GM19324 (cell line): ENCODE measurements at regions not wholly inside any gene's neighbourhood (a gene's known extent, or its start where the extent isn't known, plus 50 kb on each side); places are given as distances from the start of the nearest gene placed in this dataset.
"Not testable (repeated sequence)": the region's sequence is repeated elsewhere in the genome, so short reads cannot be mapped to it uniquely, and the experiment has no call there.

Experiments
- ATAC-seq: cut with Tn5 transposase; IDR thresholded peaks from one replicate; pipeline ENCODE4 v1.9.1; 2021; ENCODE audit warnings: mild to moderate bottlenecking, moderate library complexity; ENCODE audit not compliant: unreplicated experiment, low FRiP score

DNA sequence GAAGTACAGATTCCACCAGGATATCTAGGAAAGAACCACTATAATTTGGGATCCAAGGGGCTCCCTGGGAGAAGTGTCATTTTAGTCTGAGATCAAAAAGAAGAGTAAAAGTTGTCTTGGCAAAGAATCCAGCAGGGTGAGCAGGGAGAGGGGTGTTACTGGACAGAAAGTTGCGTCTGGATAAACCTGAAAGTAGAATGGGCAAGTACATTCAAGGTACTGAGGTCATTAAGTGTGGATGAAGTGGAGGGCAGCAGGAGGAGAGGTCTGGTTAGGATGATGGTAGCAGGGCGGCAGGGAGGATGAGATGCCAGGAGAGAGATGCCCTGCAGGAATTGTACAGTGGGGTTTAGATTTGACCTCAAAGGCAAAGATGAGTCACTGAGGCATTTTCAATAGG lies 253.3 kb downstream of the KLF13 start:
- ATAC-seq: no peak

DNA sequence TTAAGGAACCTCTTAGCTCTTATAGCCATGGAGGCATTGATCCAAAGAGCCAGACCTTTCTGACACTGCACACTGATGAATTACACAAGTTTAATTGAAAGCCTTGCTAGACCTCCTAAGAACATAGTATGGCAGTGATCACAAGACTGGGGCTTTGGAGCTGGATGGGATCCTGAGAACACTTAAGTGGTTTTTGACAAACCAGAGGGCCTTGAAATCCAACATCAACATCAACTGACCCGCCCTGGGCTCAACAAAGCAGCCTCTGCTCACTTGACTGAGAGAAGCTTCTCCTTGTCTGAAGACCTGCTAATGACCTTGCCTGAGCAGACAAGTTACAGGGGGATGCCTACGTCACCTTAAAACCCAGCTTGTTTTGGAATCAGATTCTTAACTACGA lies 257.6 kb downstream of the KLF13 start:
- ATAC-seq: no peak

DNA sequence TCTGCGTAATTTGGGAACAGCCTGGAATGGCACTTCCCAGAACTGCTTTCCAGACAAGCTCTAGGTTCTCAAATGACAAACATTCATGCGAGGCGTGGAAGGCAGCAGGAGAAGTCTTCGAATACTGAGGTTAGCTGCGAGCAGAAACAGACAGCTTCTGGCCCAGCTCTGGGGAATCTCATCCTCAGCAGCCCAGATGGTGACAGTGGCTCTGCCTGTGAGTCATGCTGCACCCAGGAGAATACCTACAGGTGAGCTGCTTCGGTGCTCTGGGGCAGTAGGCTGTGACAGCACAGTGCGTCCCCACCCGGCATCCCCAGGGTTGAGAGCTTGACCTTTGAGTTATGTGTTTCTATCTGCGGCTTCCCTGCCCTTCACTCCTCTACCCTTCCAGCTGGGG lies 258.6 kb downstream of the KLF13 start:
- ATAC-seq: no peak

DNA sequence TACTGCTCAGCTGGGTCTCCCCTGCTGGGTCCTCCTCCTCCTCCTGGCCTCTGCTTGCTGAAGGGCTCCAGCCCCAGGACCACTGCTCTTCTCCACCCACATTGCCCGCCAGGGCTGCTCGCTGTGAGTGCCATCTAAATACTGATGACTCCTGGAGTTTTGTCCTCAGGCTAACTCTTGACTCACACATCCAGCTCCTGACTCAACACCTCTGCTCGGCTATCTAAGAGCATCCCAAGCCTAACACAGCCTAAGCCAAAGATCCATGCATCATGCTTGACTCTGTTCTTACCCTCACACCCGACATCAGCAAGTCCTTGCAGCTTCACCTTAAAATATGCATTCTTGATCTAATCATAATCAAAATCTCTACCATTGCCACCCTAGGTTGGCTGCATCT lies 260.2 kb downstream of the KLF13 start:
- ATAC-seq: no peak

DNA sequence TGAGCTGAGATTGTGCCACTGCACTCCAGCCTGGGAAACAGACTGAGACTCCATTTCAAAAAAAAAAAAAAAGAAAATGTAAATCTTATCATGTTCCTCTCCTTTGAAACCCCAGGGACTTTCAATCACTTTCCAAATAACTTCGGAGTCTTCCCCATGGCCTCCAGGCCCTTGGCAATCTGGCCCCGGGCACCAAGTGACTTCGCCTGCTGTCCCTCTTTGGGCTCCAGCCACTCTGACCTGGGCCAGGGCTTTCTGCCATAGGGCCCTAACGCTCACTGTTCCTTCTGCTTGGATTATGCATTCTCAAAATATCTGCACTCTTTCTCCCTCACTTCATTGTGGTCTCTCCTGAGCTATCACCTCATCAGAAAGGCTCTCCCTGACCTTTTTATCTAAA lies 260.9 kb downstream of the KLF13 start:
- ATAC-seq: no peak

DNA sequence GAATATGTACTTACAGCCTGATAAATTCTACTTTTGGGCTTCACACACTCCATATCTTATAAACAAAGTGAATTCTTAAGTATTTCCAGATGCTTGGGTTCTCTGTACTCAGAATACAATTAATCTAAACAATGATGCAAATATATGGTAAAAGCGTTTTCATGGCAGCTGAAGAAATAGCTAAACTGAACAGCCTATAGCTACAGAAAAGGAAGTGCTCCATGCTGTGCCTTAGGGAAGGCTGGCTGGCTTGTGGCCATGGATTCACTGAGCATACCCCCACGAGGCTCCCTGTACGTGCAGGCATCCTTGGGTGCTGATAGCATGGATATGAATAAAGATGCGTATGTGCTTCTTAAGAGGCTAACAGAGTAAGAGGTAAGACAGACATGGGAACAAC lies 264.0 kb downstream of the KLF13 start:
- no peak for ATAC-seq

DNA sequence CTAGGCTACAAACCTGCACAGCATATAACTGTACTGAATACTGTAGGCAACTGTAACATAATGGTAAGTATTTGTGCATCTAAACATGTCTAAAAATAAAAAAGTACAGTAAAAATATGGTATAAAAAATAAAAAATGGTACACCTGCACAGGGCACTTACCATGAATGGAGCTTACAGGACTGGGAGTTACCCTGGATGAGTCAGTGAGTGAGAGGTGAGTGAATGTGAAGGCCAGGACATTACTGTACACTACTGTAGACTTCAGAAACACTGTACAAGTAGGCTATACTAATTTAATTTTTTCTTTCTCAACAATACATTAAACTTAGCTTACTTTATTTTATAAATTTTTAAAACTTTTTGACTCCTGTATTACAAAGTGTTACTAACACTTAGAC lies 265.3 kb downstream of the KLF13 start:
- no peak for ATAC-seq

DNA sequence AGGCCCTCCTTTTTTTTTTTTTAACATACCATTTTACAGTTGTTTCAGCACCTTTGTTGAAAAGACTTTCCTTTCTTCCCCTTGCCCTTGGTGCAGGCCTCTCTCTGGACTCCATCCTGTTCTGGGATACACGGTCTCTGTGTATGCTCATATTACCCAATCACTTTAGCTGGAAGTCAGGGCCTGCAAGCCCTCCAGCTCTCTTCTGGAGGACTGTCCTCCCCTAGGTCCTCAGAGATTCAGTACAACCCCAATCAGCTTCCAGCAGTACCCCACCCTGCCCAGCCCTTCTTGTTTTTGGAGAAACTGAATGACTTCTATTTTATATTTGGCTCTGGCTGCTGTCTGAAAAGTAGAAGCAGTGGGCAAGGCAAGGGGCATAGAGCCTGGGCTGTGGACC lies 270.8 kb downstream of the KLF13 start:
- no peak for ATAC-seq

DNA sequence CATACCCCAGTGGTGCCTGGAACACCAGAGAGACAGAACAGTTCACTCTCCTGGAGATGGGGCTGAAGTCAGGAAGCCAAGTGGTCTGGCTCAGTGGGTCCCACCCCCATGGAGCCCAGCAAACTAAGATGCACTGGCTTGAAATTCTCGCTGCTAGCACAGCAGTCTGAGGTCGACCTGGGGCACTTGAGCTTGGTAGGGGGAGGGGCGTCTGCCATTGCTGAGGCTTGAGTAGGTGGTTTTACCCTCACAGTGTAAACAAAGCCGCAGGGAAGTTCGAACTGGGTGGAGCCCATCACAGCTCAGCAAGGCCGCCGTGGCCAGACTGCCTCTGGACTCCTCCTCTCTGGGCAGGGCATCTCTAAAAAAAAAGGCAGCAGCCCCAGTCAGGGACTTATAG lies 272.0 kb downstream of the KLF13 start:
- ATAC-seq: no peak

DNA sequence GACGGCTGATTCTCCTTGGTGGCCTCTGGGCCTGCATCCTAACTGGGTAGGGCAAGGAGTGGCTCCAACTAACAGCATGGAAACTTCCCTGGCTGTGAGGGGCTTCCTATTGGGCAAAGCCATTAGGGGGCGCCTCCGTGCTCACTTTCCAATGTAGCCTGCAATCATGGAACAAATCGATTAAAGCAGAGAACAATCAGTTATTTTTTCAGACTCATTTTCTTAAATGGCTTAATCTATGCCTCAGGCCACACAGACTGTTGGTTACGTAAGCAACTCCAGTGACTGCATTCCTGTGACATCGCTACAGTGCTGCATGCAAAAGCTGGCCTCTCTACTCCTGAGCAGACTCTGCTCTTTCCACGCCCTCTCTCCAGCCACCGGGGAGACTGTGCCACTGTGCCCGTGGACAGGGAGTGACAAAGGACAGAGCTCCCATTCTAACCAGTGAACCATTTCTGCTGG lies 278.9 kb downstream of the KLF13 start:
- no peak for ATAC-seq

DNA sequence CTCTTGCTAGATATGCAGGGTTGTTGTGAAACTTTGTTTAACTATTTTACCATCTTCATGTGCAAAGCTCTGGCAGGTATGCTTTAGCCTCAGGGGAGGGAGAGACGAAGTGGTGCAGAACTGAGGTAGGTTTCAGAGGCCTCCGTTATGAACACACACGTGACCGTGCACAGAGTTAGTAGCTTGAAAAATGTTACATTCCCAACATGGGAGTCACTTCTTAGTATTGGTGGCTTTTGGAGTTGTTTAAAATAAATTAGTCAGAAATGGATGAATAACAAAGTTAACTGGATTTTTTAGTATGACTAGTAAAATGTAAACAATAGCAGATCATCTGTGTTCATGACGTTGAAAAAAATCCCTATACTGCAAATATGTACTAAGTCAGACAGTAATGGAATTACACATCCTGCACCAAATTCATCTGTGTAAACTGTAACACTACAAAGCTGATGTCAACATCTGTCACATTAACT lies 279.6 kb downstream of the KLF13 start:
- ATAC-seq: no peak

DNA sequence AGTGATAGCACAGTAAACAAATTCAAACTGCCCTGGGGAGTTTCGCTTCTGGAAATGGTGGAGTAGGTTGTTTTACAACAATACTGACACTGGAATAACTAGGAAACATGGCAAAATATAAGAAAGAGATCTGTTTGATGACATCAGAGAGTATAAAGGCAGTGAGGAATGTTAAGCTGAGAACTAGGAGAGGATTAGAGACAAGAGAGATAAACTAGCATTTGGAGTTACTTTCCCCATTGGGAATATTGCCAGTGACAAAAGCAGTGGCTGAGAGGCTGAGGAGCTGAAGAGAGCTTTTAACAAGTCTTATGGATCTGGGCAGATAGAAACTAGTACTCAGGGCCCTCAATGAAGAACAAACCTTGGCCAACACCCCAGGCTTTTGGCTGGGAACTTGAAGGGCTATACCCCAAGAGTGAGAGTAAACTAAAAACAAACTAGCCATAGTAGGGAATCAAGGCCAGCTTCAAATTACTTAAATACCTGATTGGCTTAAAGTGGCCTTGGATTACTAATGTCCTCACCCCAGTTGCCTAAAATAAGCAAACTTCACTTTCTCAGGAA lies 280.4 kb downstream of the KLF13 start:
- no peak for ATAC-seq

DNA sequence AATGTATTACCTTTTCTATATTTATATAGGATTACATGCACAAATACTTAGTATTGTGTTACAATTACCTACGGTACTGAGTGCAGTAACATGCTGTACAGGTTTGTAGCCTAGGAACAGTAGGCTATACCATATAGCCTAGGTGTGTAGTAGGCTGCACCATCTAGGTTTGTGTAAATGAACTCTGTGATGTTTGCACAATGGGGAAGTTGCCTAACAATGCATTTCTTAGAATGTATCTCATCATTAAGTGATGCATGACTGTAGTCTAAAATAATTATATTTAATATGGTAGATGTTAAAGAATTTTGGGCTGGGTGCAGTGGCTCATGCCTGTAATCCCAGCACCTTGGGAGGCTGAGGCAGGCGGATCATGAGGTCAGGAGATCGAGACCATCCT lies 281.0 kb downstream of the KLF13 start:
- no peak for ATAC-seq

DNA sequence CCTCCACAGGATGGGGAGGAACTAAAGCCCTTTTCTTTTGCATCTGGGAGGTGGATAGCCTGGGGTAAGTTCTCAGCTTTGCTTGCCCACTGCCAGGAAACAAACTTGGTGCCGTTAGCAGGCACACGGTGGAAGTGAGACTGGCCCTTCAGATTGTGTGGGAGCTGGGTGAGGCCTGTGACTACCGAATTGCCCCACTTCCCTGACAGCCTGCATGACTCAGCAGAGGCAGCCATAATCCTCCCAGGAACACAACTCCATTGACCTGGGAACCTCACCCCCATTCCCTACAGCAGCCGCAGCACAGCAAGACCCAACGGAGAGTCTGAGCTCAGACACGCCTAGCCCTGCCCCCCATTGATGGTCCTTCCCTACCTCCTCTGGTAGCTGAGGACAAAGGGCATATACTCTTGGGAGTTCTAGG lies 282.6 kb downstream of the KLF13 start:
- ATAC-seq: no peak

DNA sequence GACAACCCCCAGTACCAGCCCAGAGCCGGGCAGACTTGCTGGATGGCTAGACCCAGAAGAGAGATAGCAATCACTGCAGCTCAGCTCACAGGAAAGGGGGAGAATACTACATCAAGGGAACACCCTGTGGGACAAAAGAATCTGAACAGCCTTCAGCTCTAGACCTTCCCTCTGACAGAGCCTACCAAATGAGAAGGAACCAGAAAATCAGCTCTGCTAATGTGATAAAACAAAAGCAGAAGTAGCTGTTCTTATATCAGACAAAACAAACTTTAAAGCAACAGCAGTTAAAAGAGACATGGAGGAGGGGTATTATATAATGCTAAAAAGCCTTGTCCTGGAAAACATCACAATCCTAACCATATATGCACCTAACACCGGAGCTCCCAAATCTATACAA lies 283.3 kb downstream of the KLF13 start:
- no peak for ATAC-seq

DNA sequence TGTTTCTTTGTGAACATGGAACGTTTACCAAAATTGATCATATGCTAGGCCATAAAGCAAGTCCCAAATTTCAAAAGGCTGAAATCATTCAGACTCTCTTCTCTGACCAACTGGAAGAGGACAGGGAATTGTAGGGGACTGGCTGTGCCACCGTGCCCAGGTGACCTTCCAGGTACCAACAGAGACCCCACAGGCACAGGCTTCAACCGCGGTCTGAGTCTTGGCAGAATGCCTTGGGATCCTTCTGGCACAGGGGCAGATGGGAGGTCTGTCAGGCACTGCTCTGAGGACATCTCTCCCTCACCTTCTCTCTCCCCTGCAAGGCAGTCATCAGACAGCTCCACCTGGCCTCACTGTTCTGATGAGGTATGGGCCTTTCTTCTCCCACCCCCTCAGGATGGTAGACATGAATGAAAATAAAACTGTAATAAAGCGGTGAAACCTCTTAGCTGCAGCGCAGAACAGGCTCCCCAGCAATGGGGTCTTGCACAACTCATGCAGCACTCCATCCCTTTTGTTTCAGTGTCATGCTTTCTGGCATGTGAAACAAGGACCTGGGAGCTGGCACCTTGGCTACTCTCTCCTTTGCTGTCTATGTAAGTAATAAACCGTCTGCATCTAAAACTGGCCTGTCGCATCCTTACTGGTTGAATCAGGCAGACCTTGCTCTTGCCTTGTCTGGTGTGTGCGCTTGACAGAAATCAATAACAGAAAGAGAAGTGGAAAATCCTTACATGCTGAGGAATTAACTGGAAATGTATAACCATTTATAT lies 289.2 kb downstream of the KLF13 start:
- no peak for ATAC-seq

DNA sequence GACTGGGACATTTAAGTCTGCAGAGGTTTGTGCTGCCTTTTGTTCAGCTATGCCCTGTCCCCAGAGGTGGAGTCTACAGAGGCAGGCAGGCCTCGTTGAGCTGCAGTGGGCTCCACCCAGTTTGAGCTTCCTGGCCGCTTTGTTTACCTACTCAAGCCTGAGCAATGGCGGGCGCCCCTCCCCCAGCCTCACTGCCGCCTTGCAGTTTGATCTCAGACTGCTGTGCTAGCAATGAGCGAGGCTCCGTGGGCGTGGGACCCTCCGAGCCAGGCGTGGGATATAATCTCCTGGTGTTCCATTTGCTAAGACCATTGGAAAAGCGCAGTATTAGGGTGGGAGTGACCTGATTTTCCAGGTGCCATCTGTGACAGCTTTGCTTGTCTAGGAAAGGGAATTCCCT lies 296.7 kb downstream of the KLF13 start:
- not testable (repeated sequence) for ATAC-seq

DNA sequence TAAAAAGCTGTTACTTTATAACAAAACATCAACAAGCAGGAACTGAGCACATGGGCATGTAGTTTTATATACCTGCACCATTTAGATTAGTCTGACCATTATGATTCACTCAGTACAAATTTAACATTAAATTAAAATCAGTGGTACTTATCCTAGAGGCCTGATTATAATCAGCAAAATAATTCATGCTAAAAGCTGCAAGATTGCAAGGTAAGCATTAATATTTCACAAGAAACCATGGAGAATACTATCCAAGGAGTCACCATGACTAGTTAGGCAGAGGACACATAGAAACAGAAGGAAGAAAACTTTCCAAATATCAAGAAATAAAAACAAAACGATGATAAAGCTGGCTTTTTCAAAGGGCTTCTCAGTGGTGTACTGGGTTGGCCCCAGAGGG lies 297.5 kb downstream of the KLF13 start:
- ATAC-seq: not testable (repeated sequence)

DNA sequence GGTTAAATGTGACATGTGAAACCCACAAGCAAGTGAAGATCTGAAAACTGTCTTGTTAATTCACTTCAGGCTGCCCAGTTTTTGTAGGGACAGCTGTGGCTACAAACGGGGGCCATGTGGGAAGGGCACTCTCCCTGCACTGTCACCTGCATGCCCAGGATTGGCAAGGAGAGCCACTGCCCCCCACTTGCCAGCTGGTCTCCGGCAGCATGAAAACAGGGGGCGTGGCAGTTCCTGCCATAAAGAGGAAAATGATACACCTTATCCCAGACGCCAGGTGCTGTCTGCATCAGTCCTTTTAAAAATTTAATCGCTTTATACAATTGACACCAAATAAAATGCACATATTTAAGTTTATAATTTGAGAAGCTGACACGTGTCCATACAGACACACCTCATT lies 309.1 kb downstream of the KLF13 start:
- not testable (repeated sequence) for ATAC-seq

DNA sequence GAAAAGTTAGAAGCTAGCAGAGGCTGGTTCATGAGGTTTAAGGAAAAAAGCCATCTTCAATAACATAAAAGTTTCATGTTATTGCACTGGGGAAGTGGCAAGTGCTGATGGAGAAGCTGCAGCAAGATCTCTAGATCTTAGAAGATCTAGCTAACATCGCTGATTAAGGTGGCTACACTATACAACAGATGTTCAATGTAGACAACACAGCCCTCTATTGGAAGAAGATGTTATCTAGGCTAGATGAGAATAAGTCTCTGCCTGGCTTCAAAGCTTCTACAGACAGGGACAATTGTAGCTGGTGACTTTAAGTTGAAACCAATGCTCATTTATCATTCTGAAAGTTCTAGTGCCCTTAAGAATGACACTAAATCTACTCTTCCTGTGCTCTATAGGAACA lies 310.3 kb downstream of the KLF13 start:
- not testable (repeated sequence) for ATAC-seq

DNA sequence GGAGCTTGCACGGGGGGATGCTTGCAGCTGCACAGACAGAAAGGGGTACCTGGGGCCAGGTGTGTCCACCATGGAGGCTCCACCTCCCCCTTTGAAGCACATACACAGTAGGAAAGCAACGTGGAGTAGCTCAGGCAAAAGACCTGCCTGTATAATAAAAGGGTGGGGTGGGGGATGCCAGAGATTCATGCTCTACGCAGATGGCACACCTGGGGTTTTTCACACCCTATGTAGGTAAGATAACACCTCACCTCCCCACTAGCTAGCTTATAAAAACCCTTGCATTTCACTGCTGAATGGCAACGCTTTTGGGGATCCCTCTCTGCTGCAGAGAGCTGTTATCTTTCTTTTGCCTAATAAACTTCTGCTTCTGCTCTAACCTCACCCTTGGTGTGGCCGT lies 317.3 kb downstream of the KLF13 start:
- ATAC-seq: not testable (repeated sequence)

DNA sequence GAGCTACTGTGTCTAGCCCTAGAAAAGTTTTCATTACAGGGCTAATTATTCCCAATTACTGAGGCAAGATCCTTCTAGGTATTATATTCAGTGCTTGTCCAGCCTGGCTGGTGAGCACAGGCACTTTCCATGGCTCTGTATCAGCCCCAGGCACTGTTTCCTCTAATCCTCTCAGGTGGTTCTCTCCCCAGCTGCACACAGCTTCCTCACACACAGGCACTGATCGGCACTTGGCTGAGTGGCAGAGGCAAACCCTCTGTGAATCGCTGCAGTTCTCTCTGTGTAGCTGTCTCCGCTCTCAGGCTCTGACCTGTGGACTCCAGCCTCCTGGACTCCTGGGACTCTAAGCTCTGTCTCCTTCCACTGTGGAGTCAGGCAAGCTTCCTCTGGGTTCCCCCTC lies 318.1 kb downstream of the KLF13 start:
- ATAC-seq: not testable (repeated sequence)
